ENCODE measurements at regions not wholly inside any gene's neighbourhood (a gene's known extent, or its start where the extent isn't known, plus 50 kb on each side); places are given as distances from the start of the nearest gene placed in this dataset.

- DNase-seq: no peak
- in situ Hi-C loops (cut with HindIII; ENCODE audit: low pct_ligation_motif_present, low sequenced_read_pairs): no loop called here
- TF ChIP-seq CTCF (IDR thresholded peaks at IDR 0.05; ENCODE audit: low read depth, low read length, missing control alignments): no peak
- H3K27me3 ChIP-seq (replicated peaks): no peaks in the 10 kb centered on the region
- no peaks in the 10 kb centered on the region for H3K36me3 ChIP-seq (replicated peaks)
- H3K27ac ChIP-seq: no peak overlapping the region
- H3K4me3 ChIP-seq (ENCODE audit: low read depth, low read length): no peak overlapping the region
These were observed 248.0 kb upstream of the RGS18 start for GRCh38 chr1:191910245-191910644.

- no peak for TF ChIP-seq CTCF (IDR thresholded peaks at IDR 0.05; ENCODE audit: low read depth, low read length, missing control alignments)
- Histone ChIP-seq H3K36me3 (replicated peaks) (no peaks in the 10 kb centered on the region), H3K27me3 (replicated peaks) (no peaks in the 10 kb centered on the region), H3K27ac (no peak overlapping the region), H3K4me3 (ENCODE audit: low read depth, low read length) (no peak overlapping the region)
- no peak for DNase-seq
- in situ Hi-C loops (cut with HindIII; ENCODE audit: low pct_ligation_motif_present, low sequenced_read_pairs): no loop called here
These were observed 245.7 kb upstream of the RGS18 start for GRCh38 chr1:191912517-191912916.

GRCh38 chr1:191913260-191913977 is 244.8 kb upstream of the RGS18 start:
- no peak for TF ChIP-seq CTCF (IDR thresholded peaks at IDR 0.05; ENCODE audit: low read depth, low read length, missing control alignments)

GRCh38 chr1:191929383-191929782 is 228.9 kb upstream of the RGS18 start:
- no peak for TF ChIP-seq CTCF (IDR thresholded peaks at IDR 0.05; ENCODE audit: low read depth, low read length, missing control alignments)
- no peak for DNase-seq
- H3K27me3 ChIP-seq (replicated peaks): no peaks in the 10 kb centered on the region
- H3K27ac ChIP-seq: no peak overlapping the region
- H3K4me3 ChIP-seq (ENCODE audit: low read depth, low read length): no peak overlapping the region
- in situ Hi-C loops (cut with HindIII; ENCODE audit: low pct_ligation_motif_present, low sequenced_read_pairs): no loop called here
- H3K36me3 ChIP-seq (replicated peaks): no peaks in the 10 kb centered on the region

More at GRCh38 chr1:191913260-191913977, 244.8 kb upstream of the RGS18 start:
- Histone ChIP-seq H3K27ac (no peak overlapping the region), H3K4me3 (ENCODE audit: low read depth, low read length) (no peak overlapping the region), H3K27me3 (replicated peaks) (no peaks in the 10 kb centered on the region), H3K36me3 (replicated peaks) (no peaks in the 10 kb centered on the region)
- in situ Hi-C loops (cut with HindIII; ENCODE audit: low pct_ligation_motif_present, low sequenced_read_pairs): no loop called here
- DNase-seq: no peak

- no peak for TF ChIP-seq CTCF (IDR thresholded peaks at IDR 0.05; ENCODE audit: low read depth, low read length, missing control alignments)
- no peak for DNase-seq
- Histone ChIP-seq H3K27ac (no peak overlapping the region), H3K4me3 (ENCODE audit: low read depth, low read length) (no peak overlapping the region), H3K36me3 (replicated peaks) (no peaks in the 10 kb centered on the region), H3K27me3 (replicated peaks) (no peaks in the 10 kb centered on the region)
- in situ Hi-C loops (cut with HindIII; ENCODE audit: low pct_ligation_motif_present, low sequenced_read_pairs): no loop called here
These were observed 214.6 kb upstream of the RGS18 start for GRCh38 chr1:191943684-191944083.

GRCh38 chr1:191953526-191953925 is 204.7 kb upstream of the RGS18 start:
- Histone ChIP-seq H3K27me3 (replicated peaks) (no peaks in the 10 kb centered on the region), H3K4me3 (ENCODE audit: low read depth, low read length) (no peak overlapping the region), H3K27ac (no peak overlapping the region), H3K36me3 (replicated peaks) (no peaks in the 10 kb centered on the region)
- no peak for DNase-seq
- in situ Hi-C loops (cut with HindIII; ENCODE audit: low pct_ligation_motif_present, low sequenced_read_pairs): no loop called here
- no peak for TF ChIP-seq CTCF (IDR thresholded peaks at IDR 0.05; ENCODE audit: low read depth, low read length, missing control alignments)
